H1 (cell line): ENCODE measurements at regions not wholly inside any gene's neighbourhood (a gene's known extent, or its start where the extent isn't known, plus 50 kb on each side); places are given as distances from the start of the nearest gene placed in this dataset.

Experiments
- CTCF ChIA-PET: fragments of 300-600 bp; sonication (Branson Sonifier 250); formaldehyde crosslinking; loops from one replicate; lab custom pipeline; 2021; ENCODE audit not compliant: partially characterized antibody; lab: Charles Lee
- POLR2A ChIA-PET: fragments of 300-600 bp; sonication (Branson Sonifier 250); formaldehyde crosslinking; loops from one replicate; lab custom pipeline; 2021; ENCODE audit warnings: inconsistent platforms; ENCODE audit not compliant: partially characterized antibody; lab: Charles Lee
- DNase-seq, 2 experiments: peaks; one replicate each; pipeline versions ENCODE4 v3.0.0 to v3.0.0-alpha.2; 2010 to 2022; ENCODE audit warnings: low spot score in 2 of 2, low read depth in 1 of 2, mixed read lengths in 1 of 2
- FAIRE-seq: peaks from 2 replicates; lab custom pipeline; 2011; peaks lifted over from hg19 to GRCh38; lab: Jason Lieb, UNC
- H2AFZ ChIP-seq: 2 replicates; pipeline ENCODE4 v1.8.1; 2012; ENCODE audit warnings: low read length, inconsistent platforms
- H2AK5ac ChIP-seq: 2 replicates; pipeline ENCODE4 v1.6.1; 2013; ENCODE audit warnings: low read depth, low read length
- H2BK120ac ChIP-seq: replicated peaks from 2 replicates; pipeline ENCODE3; 2013; ENCODE audit warnings: low read depth, low read length, inconsistent platforms
- H2BK12ac ChIP-seq: 2 replicates; pipeline ENCODE4 v1.6.1; 2013; ENCODE audit warnings: low read depth, low read length
- H2BK15ac ChIP-seq: 2 replicates; pipeline ENCODE4 v1.6.1; 2013; ENCODE audit warnings: low read length
- H2BK20ac ChIP-seq: 2 replicates; pipeline ENCODE4 v1.6.1; 2013; ENCODE audit warnings: low read length
- H2BK5ac ChIP-seq: 2 replicates; pipeline ENCODE4 v1.6.1; 2013; ENCODE audit warnings: low read depth, low read length
- H3K14ac ChIP-seq: 2 replicates; pipeline ENCODE4 v1.6.1; 2013; ENCODE audit warnings: inconsistent platforms; ENCODE audit not compliant: insufficient read length
- H3K18ac ChIP-seq: 2 replicates; pipeline ENCODE4 v1.6.1; 2013; ENCODE audit warnings: low read length; ENCODE audit errors: extremely low read depth
- H3K23ac ChIP-seq: 2 replicates; pipeline ENCODE4 v1.6.1; 2013; ENCODE audit warnings: inconsistent platforms; ENCODE audit not compliant: insufficient read length
- H3K23me2 ChIP-seq: 2 replicates; pipeline ENCODE4 v1.6.1; 2013; ENCODE audit warnings: low read depth, low read length
- H3K27ac ChIP-seq: 2 replicates; pipeline ENCODE4 v1.6.1; 2011; ENCODE audit warnings: low read depth, low read length, inconsistent platforms
- H3K27me3 ChIP-seq, 4 experiments: replicated peaks in 1 of 4; 1 replicate in 1 of 4; 2 replicates in 3 of 4; pipeline versions ENCODE4 v1.6.1 to v1.8.1; 2011 to 2013; ENCODE audit warnings: low read length in 3 of 4, mild to moderate bottlenecking in 3 of 4, inconsistent platforms in 2 of 4, mixed read lengths in 2 of 4, moderate library complexity in 1 of 4; ENCODE audit not compliant: control insufficient read depth in 3 of 4, insufficient read depth in 3 of 4; ENCODE audit errors: extremely low read depth in 1 of 4
- H3K36me3 ChIP-seq, 4 experiments: 2 replicates each; pipeline versions ENCODE4 v1.6.1 to v1.8.1; 2011 to 2013; ENCODE audit warnings: mild to moderate bottlenecking in 4 of 4, low read length in 3 of 4, moderate library complexity in 2 of 4, control low read depth in 1 of 4, inconsistent platforms in 1 of 4; ENCODE audit not compliant: insufficient read depth in 4 of 4, control insufficient read depth in 2 of 4
- H3K4ac ChIP-seq: replicated peaks from 2 replicates; pipeline ENCODE3; 2013; ENCODE audit warnings: low read length, low read depth, mixed read lengths, inconsistent platforms; ENCODE audit not compliant: insufficient read length
- H3K4me1 ChIP-seq, 4 experiments: replicated peaks in 1 of 4; 1 replicate in 1 of 4; 2 replicates in 3 of 4; pipeline versions ENCODE4 v1.6.1 to v1.8.1; 2011 to 2013; ENCODE audit warnings: low read length in 3 of 4, inconsistent platforms in 2 of 4, mixed read lengths in 1 of 4; ENCODE audit not compliant: insufficient read depth in 4 of 4, control insufficient read depth in 3 of 4
- H3K4me2 ChIP-seq, 2 experiments: 2 replicates each; pipeline versions ENCODE4 v1.6.1 to v1.8.1; 2011 to 2013; ENCODE audit warnings: low read depth in 2 of 2, low read length in 2 of 2, control low read depth in 1 of 2, inconsistent platforms in 1 of 2, mild to moderate bottlenecking in 1 of 2; ENCODE audit not compliant: insufficient read depth in 1 of 2
- H3K4me3 ChIP-seq, 4 experiments: fragments of 200-600, 300-600 bp in 1 of 4; sonication (generic), shearing (Covaris generic), sonication (Bioruptor Twin) in 1 of 4; 2 replicates each; pipeline versions ENCODE4 v1.5.1 to v1.8.1; 2011 to 2016; ENCODE audit warnings: low read length in 4 of 4, low read depth in 3 of 4, control low read depth in 2 of 4, inconsistent platforms in 2 of 4, mild to moderate bottlenecking in 2 of 4, mixed read lengths in 1 of 4, moderate library complexity in 1 of 4; ENCODE audit not compliant: insufficient read depth in 2 of 4; ENCODE audit errors: extremely low read depth in 1 of 4
- H3K56ac ChIP-seq: replicated peaks from 2 replicates; pipeline ENCODE3; 2013; ENCODE audit warnings: low read depth, mild to moderate bottlenecking, mixed read lengths, low read length, inconsistent platforms; ENCODE audit not compliant: insufficient read length
- H3K79me1 ChIP-seq: 2 replicates; pipeline ENCODE4 v1.6.1; 2013; ENCODE audit warnings: low read depth, low read length, control low read depth
- H3K79me2 ChIP-seq, 2 experiments: 2 replicates each; pipeline versions ENCODE4 v1.6.1 to v1.8.1; 2012 to 2013; ENCODE audit warnings: low read length in 2 of 2, mild to moderate bottlenecking in 2 of 2, inconsistent platforms in 1 of 2; ENCODE audit not compliant: insufficient read depth in 2 of 2, control insufficient read depth in 1 of 2
- H3K9ac ChIP-seq, 4 experiments: replicated peaks in 1 of 4; 1 replicate in 1 of 4; 2 replicates in 3 of 4; pipeline versions ENCODE4 v1.6.1 to v1.8.1; 2011 to 2013; ENCODE audit warnings: low read depth in 3 of 4, low read length in 3 of 4, control low read depth in 2 of 4, mild to moderate bottlenecking in 2 of 4, moderate library complexity in 2 of 4, inconsistent platforms in 1 of 4; ENCODE audit errors: extremely low read depth in 1 of 4
- H3K9me3 ChIP-seq, 2 experiments: 2 replicates each; pipeline versions ENCODE4 v1.6.1 to v1.8.1; 2012 to 2013; ENCODE audit warnings: mild to moderate bottlenecking in 2 of 2, moderate library complexity in 2 of 2, control low read depth in 1 of 2, inconsistent platforms in 1 of 2, low read depth in 1 of 2, low read length in 1 of 2, mixed read lengths in 1 of 2; ENCODE audit not compliant: insufficient read depth in 2 of 2
- H4K20me1 ChIP-seq, 2 experiments: replicated peaks in 1 of 2; 2 replicates each; pipeline versions ENCODE3 to v1.8.1; 2011 to 2013; ENCODE audit warnings: inconsistent platforms in 2 of 2, low read length in 2 of 2, mild to moderate bottlenecking in 1 of 2; ENCODE audit not compliant: insufficient read depth in 2 of 2, control insufficient read depth in 1 of 2
- H4K5ac ChIP-seq: 2 replicates; pipeline ENCODE4 v1.6.1; 2013; ENCODE audit warnings: low read length, low read depth, mixed read lengths, inconsistent platforms; ENCODE audit not compliant: insufficient read length
- H4K8ac ChIP-seq: 2 replicates; pipeline ENCODE4 v1.8.0; 2013; ENCODE audit warnings: mild to moderate bottlenecking, moderate library complexity, low read length, inconsistent platforms; ENCODE audit not compliant: insufficient read depth; ENCODE audit errors: extremely low read depth
- H4K91ac ChIP-seq: replicated peaks from 2 replicates; pipeline ENCODE3; 2013; ENCODE audit warnings: low read length, mixed read lengths, inconsistent platforms; ENCODE audit not compliant: insufficient read length
- EZH2 ChIP-seq: fragments of 200-600 bp; sonication (generic); IDR thresholded peaks from 2 replicates; pipeline ENCODE4 v1.7.1; 2012; ENCODE audit warnings: low read depth, mild to moderate bottlenecking, moderate library complexity, low read length, inconsistent platforms; ENCODE audit not compliant: severe bottlenecking
- NANOG ChIP-seq: IDR thresholded peaks from 2 replicates; pipeline ENCODE4 v1.6.1; 2011; ENCODE audit warnings: low read length, low read depth, mild to moderate bottlenecking, inconsistent platforms; ENCODE audit not compliant: insufficient read depth, poor library complexity, severe bottlenecking
- SIX5 ChIP-seq: IDR thresholded peaks from 2 replicates; pipeline ENCODE4 v1.6.1; 2011; ENCODE audit warnings: mild to moderate bottlenecking, low read depth, low read length
- SP4 ChIP-seq: IDR thresholded peaks from 2 replicates; pipeline ENCODE4 v1.6.1; 2012; ENCODE audit warnings: low read length, inconsistent platforms
- YY1 ChIP-seq: IDR thresholded peaks from 2 replicates; pipeline ENCODE4 v1.6.1; 2011; ENCODE audit warnings: low read depth, mild to moderate bottlenecking, low read length
- WGBS, 2 experiments: shearing (Covaris generic) in 1 of 2; methylation state at CpG; one replicate each; pipeline versions ENCODE4 v1.1.6 to v1.1.7; 2013 to 2015; ENCODE audit warnings: low lambda C conversion rate in 2 of 2, mixed read lengths in 2 of 2, inconsistent platforms in 1 of 2, low coverage in 1 of 2, missing lambda C conversion rate in 1 of 2; ENCODE audit not compliant: insufficient replicate concordance in 2 of 2, insufficient coverage in 1 of 2, insufficient read length in 1 of 2; ENCODE audit errors: extremely low coverage in 1 of 2, missing lambda C conversion rate in 1 of 2; 5-methylcytosine and 5-hydroxymethylcytosine counted together

GRCh38 chr5:167798448-167798847, 493.0 kb upstream of the WWC1 start:
- Histone ChIP-seq H3K56ac (no peak overlapping the region), H2BK5ac (no peak overlapping the region), H2BK15ac (no peak overlapping the region), H3K79me1 (no peaks in the 10 kb centered on the region), H3K23ac (no peak overlapping the region), H3K27ac (no peak overlapping the region), H2BK20ac (no peak overlapping the region), H3K4me2 (no peak overlapping the region), H4K20me1 (no peaks in the 10 kb centered on the region), H3K9me3 (no peaks in the 10 kb centered on the region), H3K36me3 (no peaks in the 10 kb centered on the region), H2AFZ (no peak overlapping the region), H3K9ac (no peak overlapping the region), H4K5ac (no peak overlapping the region), H3K4me1 (peaks cover 0 to 3% (median 2%) of the 10 kb centered on the region in 4 experiments; a peak in 5 of 7 replicates), H3K4me3 (no peak overlapping the region), H2AK5ac (no peak overlapping the region), H2BK12ac (no peak overlapping the region), H3K4ac (no peak overlapping the region), H4K8ac (no peak overlapping the region), H3K23me2 (no peaks in the 10 kb centered on the region), H4K91ac (no peak overlapping the region), H3K14ac (no peak overlapping the region), H3K79me2 (no peaks in the 10 kb centered on the region), H2BK120ac (no peak overlapping the region), H3K18ac (no peak overlapping the region), H3K27me3 (no peaks in the 10 kb centered on the region; a peak in 1 of 7 replicates)
- TF ChIP-seq SP4 (no peak), SIX5 (no peak), NANOG (no peak), EZH2 (no peak), YY1 (no peak)
- DNase-seq (no peak), FAIRE-seq (no peak)
- POLR2A ChIA-PET: no interaction called here
- CTCF ChIA-PET: interaction anchor here (0.6 kb wide), 1 partner anchor 162 kb away, joined by 3 read pairs; no protein-coding TSS in a partner anchor
- WGBS, 2 experiments: 84% methylated on average over 7 of the region's 7 CpGs; no CpG with 5 or more reads in 1 of the 2 experiments
